ENCODE measurements at regions not wholly inside any gene's neighbourhood (a gene's known extent, or its start where the extent isn't known, plus 50 kb on each side); places are given as distances from the start of the nearest gene placed in this dataset.

DNA sequence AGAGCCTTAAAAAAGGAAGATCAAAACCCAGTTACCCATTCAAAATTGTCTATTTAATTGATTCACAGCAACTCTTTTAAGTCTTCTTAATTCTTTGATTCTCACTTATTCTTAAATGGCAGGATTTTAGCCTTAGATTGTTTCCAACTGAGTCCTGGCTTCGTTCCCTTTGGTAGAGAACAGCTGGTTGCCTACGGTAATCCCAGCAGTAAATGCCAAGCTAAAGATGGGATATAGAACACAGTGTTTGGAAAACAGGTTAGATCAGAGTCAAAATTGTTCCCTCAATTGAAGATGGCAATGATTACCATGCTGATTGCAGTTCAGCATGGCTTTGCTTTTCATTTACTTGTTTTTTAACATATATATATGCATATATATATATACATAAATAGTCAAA lies 300.9 kb downstream of the PYDC2 start:
- Histone ChIP-seq H3K9ac (ENCODE audit: insufficient read length, low read depth) (no peak overlapping the region), H3K27me3 (ENCODE audit: insufficient read depth, insufficient read length) (no peaks in the 10 kb centered on the region), H3K4me3 (ENCODE audit: insufficient read length, low read depth) (no peak overlapping the region), H3K4me1 (ENCODE audit: insufficient read depth, insufficient read length) (no peaks in the 10 kb centered on the region), H3K9me3 (ENCODE audit: insufficient read depth, low read length) (no peaks in the 10 kb centered on the region), H3K36me3 (ENCODE audit: insufficient read depth, insufficient read length, low read length) (no peaks in the 10 kb centered on the region)
- DNase-seq (ENCODE audit: low read depth, low spot score): no peak
- TF ChIP-seq SUZ12 (IDR thresholded peaks at IDR 0.05; ENCODE audit: extremely low read depth, insufficient read depth, insufficient read length): no peak
- no peak for TF ChIP-seq YY1 (IDR thresholded peaks at IDR 0.05; ENCODE audit: insufficient read depth, insufficient read length)
- no peak for TF ChIP-seq ZNF274 (IDR thresholded peaks at IDR 0.05; ENCODE audit: low read depth, low read length)

DNA sequence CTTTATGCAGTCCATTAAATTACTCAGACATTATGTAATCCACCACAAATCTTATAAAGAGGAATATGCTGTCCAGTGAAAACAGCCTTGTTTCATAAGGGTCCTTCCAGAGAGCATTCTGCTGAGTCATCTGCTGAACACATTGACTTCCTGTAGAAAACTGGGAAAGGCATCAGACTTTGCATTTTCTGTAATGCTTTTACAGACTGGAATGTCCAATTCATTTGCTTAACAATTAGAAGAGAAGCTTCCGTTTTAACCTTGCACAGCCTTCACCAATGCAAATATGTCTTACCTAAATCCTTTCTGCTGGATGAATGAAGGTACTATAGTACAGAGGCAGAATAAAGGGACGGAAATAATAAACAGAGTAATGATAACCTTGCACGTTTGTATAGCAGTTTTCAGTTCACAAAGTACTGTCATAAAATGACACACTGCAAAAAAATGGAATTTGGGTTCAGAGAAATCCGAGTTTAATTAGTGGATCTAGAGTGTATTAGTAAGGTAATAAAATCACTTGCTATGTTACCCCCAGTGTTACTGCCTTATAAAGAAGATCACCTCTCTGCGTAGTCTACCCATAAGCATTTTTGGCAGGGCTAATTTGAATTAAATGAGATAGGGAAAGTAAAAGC lies 301.5 kb downstream of the PYDC2 start:
- peak; percentile 36 for DNase-seq (ENCODE audit: low read depth, low spot score)
- H3K4me3 ChIP-seq (ENCODE audit: insufficient read length, low read depth): no peak overlapping the region
- TF ChIP-seq YY1 (IDR thresholded peaks at IDR 0.05; ENCODE audit: insufficient read depth, insufficient read length) (no peak), ZNF274 (IDR thresholded peaks at IDR 0.05; ENCODE audit: low read depth, low read length) (no peak), SUZ12 (IDR thresholded peaks at IDR 0.05; ENCODE audit: extremely low read depth, insufficient read depth, insufficient read length) (no peak)

DNA sequence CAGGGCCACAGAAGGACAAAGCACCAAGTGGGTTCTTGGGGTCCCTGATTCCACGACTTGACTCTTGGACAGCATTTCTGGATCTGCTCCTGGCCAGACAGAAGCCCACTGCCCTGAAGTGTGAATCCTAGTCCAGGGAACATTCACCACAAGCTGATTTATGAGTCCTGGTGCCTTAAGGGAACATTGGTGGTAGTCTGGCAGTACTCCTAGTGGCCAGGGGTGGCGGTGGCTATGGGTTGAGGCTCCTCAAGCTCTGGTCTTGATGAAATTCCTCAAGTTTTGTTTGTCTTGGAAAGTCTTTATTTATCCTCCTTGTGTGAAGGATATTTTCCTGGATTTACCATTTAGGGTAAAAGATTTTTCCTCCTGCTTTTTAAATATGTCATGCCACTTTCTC lies 307.5 kb downstream of the PYDC2 start:
- H3K9ac ChIP-seq (ENCODE audit: insufficient read length, low read depth): no peak overlapping the region
- H3K27me3 ChIP-seq (ENCODE audit: insufficient read depth, insufficient read length): no peaks in the 10 kb centered on the region
- no peaks in the 10 kb centered on the region; the same call in none of the 2 replicates for H3K9me3 ChIP-seq (ENCODE audit: insufficient read depth, low read length)
- TF ChIP-seq YY1 (IDR thresholded peaks at IDR 0.05; ENCODE audit: insufficient read depth, insufficient read length): no peak
- TF ChIP-seq ZNF274 (IDR thresholded peaks at IDR 0.05; ENCODE audit: low read depth, low read length): no peak
- no peak for TF ChIP-seq SUZ12 (IDR thresholded peaks at IDR 0.05; ENCODE audit: extremely low read depth, insufficient read depth, insufficient read length)
- H3K4me3 ChIP-seq (ENCODE audit: insufficient read length, low read depth): no peak overlapping the region
- H3K36me3 ChIP-seq (ENCODE audit: insufficient read depth, insufficient read length, low read length): no peaks in the 10 kb centered on the region
- H3K4me1 ChIP-seq (ENCODE audit: insufficient read depth, insufficient read length): no peaks in the 10 kb centered on the region
- no peak for DNase-seq (ENCODE audit: low read depth, low spot score)

More for the DNA sequence above, 301.5 kb downstream of the PYDC2 start:
- Histone ChIP-seq H3K9ac (ENCODE audit: insufficient read length, low read depth) (no peak overlapping the region), H3K9me3 (ENCODE audit: insufficient read depth, low read length) (no peaks in the 10 kb centered on the region), H3K36me3 (ENCODE audit: insufficient read depth, insufficient read length, low read length) (no peaks in the 10 kb centered on the region), H3K27me3 (ENCODE audit: insufficient read depth, insufficient read length) (no peaks in the 10 kb centered on the region), H3K4me1 (ENCODE audit: insufficient read depth, insufficient read length) (no peaks in the 10 kb centered on the region)

DNA sequence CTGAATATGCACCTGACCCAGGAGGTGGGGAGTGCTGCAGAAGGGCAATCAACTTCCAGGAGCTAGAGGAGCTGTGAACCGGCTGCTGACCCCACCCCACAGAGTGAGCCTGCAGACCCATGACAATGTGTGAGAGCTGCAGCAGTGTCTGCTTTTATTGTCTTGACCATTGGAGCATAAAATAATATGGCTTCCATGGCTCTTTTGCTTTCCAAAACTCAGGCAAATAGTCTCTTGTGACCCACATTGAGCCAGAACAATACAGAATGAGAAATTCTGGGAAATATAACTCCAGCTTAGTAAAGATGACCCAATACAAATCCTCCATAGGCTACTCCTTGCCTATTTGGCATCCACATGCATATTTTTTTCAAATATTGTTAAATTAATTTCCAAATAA lies 309.6 kb downstream of the PYDC2 start:
- no peak for DNase-seq (ENCODE audit: low read depth, low spot score)
- Histone ChIP-seq H3K4me3 (ENCODE audit: insufficient read length, low read depth) (no peak overlapping the region), H3K9me3 (ENCODE audit: insufficient read depth, low read length) (peaks cover 6% of the 10 kb centered on the region), H3K9ac (ENCODE audit: insufficient read length, low read depth) (no peak overlapping the region), H3K4me1 (ENCODE audit: insufficient read depth, insufficient read length) (no peaks in the 10 kb centered on the region), H3K27me3 (ENCODE audit: insufficient read depth, insufficient read length) (no peaks in the 10 kb centered on the region), H3K36me3 (ENCODE audit: insufficient read depth, insufficient read length, low read length) (no peaks in the 10 kb centered on the region)
- no peak for TF ChIP-seq YY1 (IDR thresholded peaks at IDR 0.05; ENCODE audit: insufficient read depth, insufficient read length)
- TF ChIP-seq SUZ12 (IDR thresholded peaks at IDR 0.05; ENCODE audit: extremely low read depth, insufficient read depth, insufficient read length): no peak
- TF ChIP-seq ZNF274 (IDR thresholded peaks at IDR 0.05; ENCODE audit: low read depth, low read length): no peak

DNA sequence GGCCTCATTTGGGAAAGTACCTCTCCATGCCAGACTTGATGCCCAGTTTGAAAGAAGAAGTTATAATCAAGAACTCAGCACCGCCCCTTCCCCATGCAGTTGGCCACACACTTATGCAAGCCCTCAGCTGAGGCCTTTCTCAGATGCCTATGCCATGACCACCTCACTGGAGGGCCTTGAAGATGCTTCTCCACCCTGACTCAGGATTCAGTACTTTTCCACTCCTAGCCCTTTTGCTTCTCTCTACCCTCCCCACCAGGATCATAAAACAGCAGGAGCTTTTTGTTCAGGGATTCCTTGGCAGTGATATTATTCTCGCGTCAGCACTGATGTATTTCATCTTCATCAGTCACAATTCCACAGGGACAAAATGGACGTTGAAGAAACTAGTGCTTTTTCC lies 313.5 kb downstream of the PYDC2 start:
- Histone ChIP-seq H3K9me3 (ENCODE audit: insufficient read depth, low read length) (peaks cover 31% of the 10 kb centered on the region), H3K36me3 (ENCODE audit: insufficient read depth, insufficient read length, low read length) (no peaks in the 10 kb centered on the region)

DNA sequence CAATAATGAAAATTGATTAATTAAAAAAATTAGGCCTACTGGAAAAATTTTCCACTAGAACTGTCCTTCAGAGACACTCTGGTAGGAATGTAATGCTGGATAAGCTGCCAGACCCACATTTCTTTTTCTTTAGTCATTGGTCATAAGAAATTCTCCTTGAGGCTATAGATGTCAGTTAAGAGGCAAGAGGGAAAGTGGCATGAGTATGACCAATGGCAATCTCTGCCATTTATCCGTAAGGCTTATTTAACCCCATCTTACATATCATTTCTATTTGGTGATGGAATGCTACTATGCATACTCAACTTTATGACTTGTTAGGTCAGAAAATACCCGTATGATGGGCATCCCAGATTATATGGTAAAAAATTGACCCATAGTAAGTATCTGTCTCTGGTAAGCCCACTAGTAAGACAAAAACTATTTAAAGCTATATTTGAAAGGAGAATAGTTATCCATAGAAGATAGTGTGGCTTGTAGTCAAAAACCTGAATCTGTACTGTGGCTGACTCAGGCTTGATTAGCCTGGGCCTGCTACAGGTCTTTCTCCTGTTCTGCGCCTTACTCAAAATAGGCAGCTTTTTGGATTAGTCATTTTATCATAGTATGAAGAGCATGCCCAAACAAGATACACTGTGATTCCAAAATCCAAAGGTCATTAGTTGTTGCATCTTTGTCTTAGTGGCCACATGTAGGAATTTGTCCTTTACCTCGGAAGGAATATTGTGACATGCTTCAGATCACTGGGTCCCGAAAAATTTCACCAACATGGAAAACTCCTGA lies 314.7 kb downstream of the PYDC2 start:
- no peak overlapping the region for H3K9ac ChIP-seq (ENCODE audit: insufficient read length, low read depth)
- no peaks in the 10 kb centered on the region for H3K4me1 ChIP-seq (ENCODE audit: insufficient read depth, insufficient read length)
- TF ChIP-seq SUZ12 (IDR thresholded peaks at IDR 0.05; ENCODE audit: extremely low read depth, insufficient read depth, insufficient read length) (no peak), ZNF274 (IDR thresholded peaks at IDR 0.05; ENCODE audit: low read depth, low read length) (no peak), YY1 (IDR thresholded peaks at IDR 0.05; ENCODE audit: insufficient read depth, insufficient read length) (no peak)
- DNase-seq (ENCODE audit: low read depth, low spot score): no peak
- H3K4me3 ChIP-seq (ENCODE audit: insufficient read length, low read depth): no peak overlapping the region
- peaks cover 31% of the 10 kb centered on the region for H3K9me3 ChIP-seq (ENCODE audit: insufficient read depth, low read length)
- no peaks in the 10 kb centered on the region for H3K36me3 ChIP-seq (ENCODE audit: insufficient read depth, insufficient read length, low read length)
- H3K27me3 ChIP-seq (ENCODE audit: insufficient read depth, insufficient read length): no peaks in the 10 kb centered on the region

More for the DNA sequence above, 313.5 kb downstream of the PYDC2 start:
- DNase-seq (ENCODE audit: low read depth, low spot score): no peak
- Histone ChIP-seq H3K4me1 (ENCODE audit: insufficient read depth, insufficient read length) (no peaks in the 10 kb centered on the region), H3K9ac (ENCODE audit: insufficient read length, low read depth) (no peak overlapping the region), H3K4me3 (ENCODE audit: insufficient read length, low read depth) (no peak overlapping the region), H3K27me3 (ENCODE audit: insufficient read depth, insufficient read length) (no peaks in the 10 kb centered on the region)
- TF ChIP-seq ZNF274 (IDR thresholded peaks at IDR 0.05; ENCODE audit: low read depth, low read length): no peak
- no peak for TF ChIP-seq YY1 (IDR thresholded peaks at IDR 0.05; ENCODE audit: insufficient read depth, insufficient read length)
- no peak for TF ChIP-seq SUZ12 (IDR thresholded peaks at IDR 0.05; ENCODE audit: extremely low read depth, insufficient read depth, insufficient read length)

DNA sequence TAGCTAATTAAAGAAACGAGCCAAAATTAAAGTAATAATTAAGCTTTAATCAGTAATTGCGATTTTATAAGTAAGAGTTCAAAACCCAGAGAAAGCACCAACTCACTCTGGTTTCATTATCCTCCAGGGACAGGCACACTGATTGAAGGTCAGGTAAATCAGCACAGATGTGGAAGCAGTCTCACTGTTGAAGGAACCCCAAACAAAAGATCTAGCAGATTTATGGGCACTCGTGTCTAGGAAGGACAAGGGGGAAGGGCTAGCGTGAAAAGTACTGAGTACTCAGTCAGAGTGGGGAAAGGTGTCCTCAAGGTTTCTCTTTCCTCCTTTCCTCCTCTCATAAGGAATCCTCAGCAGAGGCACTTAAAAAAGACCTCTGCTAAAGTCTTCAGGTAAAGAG lies 320.1 kb downstream of the PYDC2 start:
- H3K9ac ChIP-seq (ENCODE audit: insufficient read length, low read depth): no peak overlapping the region
- DNase-seq (ENCODE audit: low read depth, low spot score): no peak
- H3K27me3 ChIP-seq (ENCODE audit: insufficient read depth, insufficient read length): no peaks in the 10 kb centered on the region
- H3K36me3 ChIP-seq (ENCODE audit: insufficient read depth, insufficient read length, low read length): no peaks in the 10 kb centered on the region
- no peaks in the 10 kb centered on the region for H3K4me1 ChIP-seq (ENCODE audit: insufficient read depth, insufficient read length)
- no peak for TF ChIP-seq YY1 (IDR thresholded peaks at IDR 0.05; ENCODE audit: insufficient read depth, insufficient read length)
- TF ChIP-seq ZNF274 (IDR thresholded peaks at IDR 0.05; ENCODE audit: low read depth, low read length): no peak
- TF ChIP-seq SUZ12 (IDR thresholded peaks at IDR 0.05; ENCODE audit: extremely low read depth, insufficient read depth, insufficient read length): no peak
- peaks cover 25% of the 10 kb centered on the region for H3K9me3 ChIP-seq (ENCODE audit: insufficient read depth, low read length)
- no peak overlapping the region for H3K4me3 ChIP-seq (ENCODE audit: insufficient read length, low read depth)

Measured in NT2/D1 (cell line).